ENCODE measurements at regions not wholly inside any gene's neighbourhood (a gene's known extent, or its start where the extent isn't known, plus 50 kb on each side); places are given as distances from the start of the nearest gene placed in this dataset.

DNA sequence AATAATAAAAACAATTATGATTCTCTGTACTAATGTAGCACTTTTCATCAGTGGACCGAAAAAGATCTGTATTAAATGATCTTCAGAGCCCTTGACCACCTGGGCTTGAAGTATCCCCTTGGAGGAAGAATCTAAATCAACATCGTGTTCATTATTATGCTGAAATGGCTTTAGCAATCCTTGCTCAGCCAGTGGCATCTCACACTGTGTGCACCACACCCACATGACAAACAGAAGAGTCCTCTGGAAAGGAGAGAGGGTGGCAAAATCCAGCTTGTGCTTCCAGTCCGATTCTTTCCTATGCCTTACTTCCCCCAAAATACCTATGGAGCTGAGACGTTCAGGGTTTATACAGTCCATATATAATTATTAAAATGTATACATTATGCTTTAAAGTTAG, 318.5 kb upstream of the RUNX1 start:
- Mint-ChIP-seq H3K4me1 (no peaks in the 10 kb centered on the region), H3K4me3 (no peak overlapping the region), H3K9me3 (no peaks in the 10 kb centered on the region), H3K27ac (no peak overlapping the region), H3K27me3 (no peaks in the 10 kb centered on the region), H3K36me3 (no peaks in the 10 kb centered on the region)
- H3K9me3 ChIP-seq = no peaks in the 10 kb centered on the region
- no peak for ATAC-seq (replicated peaks in 1 of 4)
- DNase-seq = no peak
- no peaks in the 10 kb centered on the region for H3K27me3 ChIP-seq (replicated peaks in 1 of 2; ENCODE audit: control insufficient read depth in 2 of 2, extremely low read depth in 1 of 2, insufficient read depth in 2 of 2, low read length in 1 of 2)
- POLR2A ChIA-PET = interaction anchor here in 1 of 2 donors (0.6 kb wide), 1 partner anchor 145 kb away, joined by 3 read pairs; no protein-coding TSS in a partner anchor
- H3K36me3 ChIP-seq (ENCODE audit: control insufficient read depth in 2 of 2, extremely low read depth in 1 of 2, insufficient read depth in 1 of 2, low read length in 1 of 2) = no peaks in the 10 kb centered on the region
- H3K4me3 ChIP-seq (ENCODE audit: control insufficient read depth in 1 of 2, extremely low read depth in 1 of 2, low read length in 1 of 2) = no peak overlapping the region
- H3K27ac ChIP-seq (ENCODE audit: low read length) = no peak overlapping the region
- 89% methylated on average over 1 of the region's 4 CpGs for WGBS (ENCODE audit: insufficient coverage)
- peaks cover 0 to 2% of the 10 kb centered on the region in 2 experiments for H3K4me1 ChIP-seq (ENCODE audit: control insufficient read depth in 1 of 2, extremely low read depth in 1 of 2, insufficient read depth in 2 of 2, low read length in 2 of 2)
- CTCF ChIA-PET = no interaction called here

DNA sequence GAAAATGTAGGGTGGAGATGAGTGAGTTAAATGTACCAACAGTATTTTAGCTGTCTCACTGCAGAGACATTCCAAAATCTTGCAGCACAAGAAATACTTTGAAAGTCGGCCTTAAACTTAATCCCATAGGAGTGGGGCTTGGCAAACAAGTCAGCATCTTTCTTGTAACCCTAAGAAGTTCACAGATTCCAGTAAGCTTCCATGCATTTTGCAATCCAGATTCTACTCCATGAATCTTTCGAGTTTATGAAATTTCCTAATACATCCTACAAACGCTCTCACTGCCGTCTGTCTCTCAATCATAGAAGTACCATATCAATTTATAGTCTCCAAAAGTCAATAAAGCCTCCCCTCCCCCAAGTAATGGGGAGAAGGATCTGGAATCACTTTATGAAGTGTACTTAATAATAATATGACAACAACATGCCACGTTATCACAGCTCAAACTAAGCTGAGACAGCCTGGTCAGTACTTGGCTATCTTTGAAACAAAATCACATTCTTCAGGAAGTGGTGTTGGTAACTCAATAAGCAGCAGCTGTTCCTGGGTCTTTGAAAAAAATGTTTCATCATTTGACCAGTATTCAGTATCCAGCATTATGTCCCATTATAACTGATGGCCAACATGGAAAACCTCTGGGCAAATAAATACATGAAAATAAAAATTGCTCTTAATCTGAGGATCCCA, 317.4 kb upstream of the RUNX1 start:
- Histone ChIP-seq H3K4me3 (ENCODE audit: control insufficient read depth in 1 of 2, extremely low read depth in 1 of 2, low read length in 1 of 2) (no peak overlapping the region), H3K9me3 (no peaks in the 10 kb centered on the region), H3K27ac (ENCODE audit: low read length) (no peak overlapping the region), H3K36me3 (ENCODE audit: control insufficient read depth in 2 of 2, extremely low read depth in 1 of 2, insufficient read depth in 1 of 2, low read length in 1 of 2) (no peaks in the 10 kb centered on the region), H3K27me3 (replicated peaks in 1 of 2; ENCODE audit: control insufficient read depth in 2 of 2, extremely low read depth in 1 of 2, insufficient read depth in 2 of 2, low read length in 1 of 2) (no peaks in the 10 kb centered on the region), H3K4me1 (ENCODE audit: control insufficient read depth in 1 of 2, extremely low read depth in 1 of 2, insufficient read depth in 2 of 2, low read length in 2 of 2) (peaks cover 0 to 2% of the 10 kb centered on the region in 2 experiments)
- DNase-seq = no peak
- no peaks in the 10 kb centered on the region for H3K36me3 Mint-ChIP-seq
- no peaks in the 10 kb centered on the region for H3K4me1 Mint-ChIP-seq
- no peak for ATAC-seq (replicated peaks in 1 of 4)
- 100% methylated on average over 1 of the region's 5 CpGs for WGBS (ENCODE audit: insufficient coverage)
- POLR2A ChIA-PET = interaction anchor here (0.5 to 0.6 kb wide), 2 partner anchors 30 to 529 kb away, joined by 3 read pairs; no protein-coding TSS in a partner anchor
- no peak overlapping the region for H3K4me3 Mint-ChIP-seq
- CTCF ChIA-PET = no interaction called here
- H3K9me3 Mint-ChIP-seq = no peaks in the 10 kb centered on the region
- no peaks in the 10 kb centered on the region for H3K27me3 Mint-ChIP-seq
- H3K27ac Mint-ChIP-seq = no peak overlapping the region

DNA sequence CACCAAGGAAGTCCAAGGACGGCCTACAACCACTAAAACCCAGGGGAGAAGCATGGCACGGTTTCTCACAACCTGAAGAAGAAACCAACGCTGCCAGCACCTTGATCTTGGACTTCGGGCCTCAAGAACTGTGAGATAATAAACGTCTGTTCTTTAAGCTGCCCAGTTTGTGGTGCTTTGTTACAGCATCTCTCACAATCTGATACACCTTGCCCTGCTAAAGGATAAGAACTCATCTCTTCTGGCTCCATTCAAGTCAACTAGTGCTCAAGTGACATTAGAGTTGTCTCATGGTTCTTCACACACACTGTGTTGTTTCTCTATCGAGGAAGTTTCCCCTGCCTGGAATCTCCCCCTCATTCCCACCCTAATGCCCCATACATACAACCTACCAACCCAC, 314.4 kb upstream of the RUNX1 start:
- Histone ChIP-seq H3K4me1 (ENCODE audit: control insufficient read depth in 1 of 2, extremely low read depth in 1 of 2, insufficient read depth in 2 of 2, low read length in 2 of 2) (no peaks in the 10 kb centered on the region), H3K27ac (ENCODE audit: low read length) (no peak overlapping the region), H3K27me3 (replicated peaks in 1 of 2; ENCODE audit: control insufficient read depth in 2 of 2, extremely low read depth in 1 of 2, insufficient read depth in 2 of 2, low read length in 1 of 2) (no peaks in the 10 kb centered on the region), H3K36me3 (ENCODE audit: control insufficient read depth in 2 of 2, extremely low read depth in 1 of 2, insufficient read depth in 1 of 2, low read length in 1 of 2) (no peaks in the 10 kb centered on the region), H3K4me3 (ENCODE audit: control insufficient read depth in 1 of 2, extremely low read depth in 1 of 2, low read length in 1 of 2) (no peak overlapping the region), H3K9me3 (no peaks in the 10 kb centered on the region)
- DNase-seq = no peak
- no peaks in the 10 kb centered on the region for H3K9me3 Mint-ChIP-seq
- H3K4me1 Mint-ChIP-seq = no peaks in the 10 kb centered on the region
- no peak for ATAC-seq (replicated peaks in 1 of 4)
- no peaks in the 10 kb centered on the region for H3K27me3 Mint-ChIP-seq
- H3K36me3 Mint-ChIP-seq = no peaks in the 10 kb centered on the region
- ChIA-PET CTCF (interaction anchor here (0.7 kb wide), 2 partner anchors 249 to 553 kb away, joined by 4 read pairs; no protein-coding TSS in a partner anchor), POLR2A (no interaction called here)
- WGBS (ENCODE audit: insufficient coverage) = 93% methylated on average over 6 of the region's 6 CpGs
- H3K4me3 Mint-ChIP-seq = no peak overlapping the region
- no peak overlapping the region for H3K27ac Mint-ChIP-seq

DNA sequence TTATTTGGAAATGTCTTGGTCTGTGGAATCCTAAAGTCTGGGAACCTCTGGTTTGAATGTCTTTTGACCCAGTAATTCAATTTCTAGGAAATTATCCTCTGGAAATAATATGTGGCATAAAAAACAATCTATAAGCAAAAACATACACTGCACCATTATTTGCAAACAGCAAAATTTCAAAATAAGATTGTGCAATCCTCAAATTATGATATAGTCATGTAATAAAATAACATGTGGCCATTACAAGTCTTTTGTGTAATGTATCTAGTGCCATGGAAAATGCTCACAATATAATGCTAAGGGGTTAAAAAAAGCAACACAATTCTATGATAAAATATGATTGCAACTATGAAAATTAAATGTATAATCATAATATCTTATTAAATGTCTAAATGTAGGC, 312.9 kb upstream of the RUNX1 start:
- H3K4me3 ChIP-seq (ENCODE audit: control insufficient read depth in 1 of 2, extremely low read depth in 1 of 2, low read length in 1 of 2) = no peak overlapping the region
- H3K4me3 Mint-ChIP-seq = no peak overlapping the region
- ChIA-PET POLR2A (no interaction called here), CTCF (no interaction called here)
- no peak for DNase-seq
- no peaks in the 10 kb centered on the region for H3K4me1 ChIP-seq (ENCODE audit: control insufficient read depth in 1 of 2, extremely low read depth in 1 of 2, insufficient read depth in 2 of 2, low read length in 2 of 2)
- H3K36me3 Mint-ChIP-seq = no peaks in the 10 kb centered on the region
- H3K4me1 Mint-ChIP-seq = no peaks in the 10 kb centered on the region
- H3K36me3 ChIP-seq (ENCODE audit: control insufficient read depth in 2 of 2, extremely low read depth in 1 of 2, insufficient read depth in 1 of 2, low read length in 1 of 2) = no peaks in the 10 kb centered on the region
- H3K27me3 ChIP-seq (replicated peaks in 1 of 2; ENCODE audit: control insufficient read depth in 2 of 2, extremely low read depth in 1 of 2, insufficient read depth in 2 of 2, low read length in 1 of 2) = no peaks in the 10 kb centered on the region
- no peak overlapping the region for H3K27ac Mint-ChIP-seq
- no peaks in the 10 kb centered on the region for H3K27me3 Mint-ChIP-seq
- no peak for ATAC-seq (replicated peaks in 1 of 4)
- H3K9me3 ChIP-seq = no peaks in the 10 kb centered on the region
- H3K9me3 Mint-ChIP-seq = no peaks in the 10 kb centered on the region
- H3K27ac ChIP-seq (ENCODE audit: low read length) = no peak overlapping the region

DNA sequence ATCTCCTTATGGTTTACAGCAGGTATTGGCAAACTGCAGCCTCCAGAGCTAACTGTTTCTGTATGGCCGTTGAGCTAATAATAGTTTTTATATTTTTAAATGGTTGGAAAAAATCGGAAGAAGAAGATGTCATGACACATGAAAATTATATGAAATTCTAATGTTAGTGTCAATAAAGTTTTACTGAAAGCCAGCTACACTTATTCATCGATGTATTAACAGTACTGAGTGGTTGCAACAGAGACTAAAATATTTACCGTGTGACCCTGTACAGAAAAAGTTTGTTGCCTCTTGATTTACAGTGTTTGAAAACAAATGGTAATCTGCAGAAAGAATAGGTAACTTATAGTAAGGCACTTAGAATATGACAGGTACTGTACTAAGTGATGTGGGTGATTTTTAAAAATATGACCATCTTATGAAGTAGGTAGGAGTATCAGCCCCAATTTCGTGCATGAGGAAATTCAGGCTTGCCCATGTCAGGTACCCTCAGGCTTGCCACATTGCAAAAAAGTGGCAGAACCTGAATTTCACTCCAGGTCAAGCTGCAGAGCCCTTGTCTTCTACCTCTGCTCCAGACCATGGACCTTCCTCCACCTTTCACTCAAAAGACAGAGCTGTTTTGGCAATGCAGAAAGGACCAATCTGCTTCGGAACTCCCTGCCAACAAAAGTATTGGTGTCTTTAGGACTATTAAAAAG, 311.9 kb upstream of the RUNX1 start:
- H3K27ac ChIP-seq (ENCODE audit: low read length) = no peak overlapping the region
- Mint-ChIP-seq H3K27ac (no peak overlapping the region), H3K4me1 (no peaks in the 10 kb centered on the region), H3K9me3 (no peaks in the 10 kb centered on the region), H3K36me3 (no peaks in the 10 kb centered on the region), H3K4me3 (no peak overlapping the region), H3K27me3 (no peaks in the 10 kb centered on the region)
- no peaks in the 10 kb centered on the region for H3K27me3 ChIP-seq (replicated peaks in 1 of 2; ENCODE audit: control insufficient read depth in 2 of 2, extremely low read depth in 1 of 2, insufficient read depth in 2 of 2, low read length in 1 of 2)
- 90% methylated on average over 2 of the region's 6 CpGs for WGBS (ENCODE audit: insufficient coverage)
- no peaks in the 10 kb centered on the region for H3K9me3 ChIP-seq
- ChIA-PET POLR2A (no interaction called here), CTCF (no interaction called here)
- DNase-seq (no peak), ATAC-seq (replicated peaks in 1 of 4) (no peak)
- H3K4me1 ChIP-seq (ENCODE audit: control insufficient read depth in 1 of 2, extremely low read depth in 1 of 2, insufficient read depth in 2 of 2, low read length in 2 of 2) = no peaks in the 10 kb centered on the region
- no peak overlapping the region for H3K4me3 ChIP-seq (ENCODE audit: control insufficient read depth in 1 of 2, extremely low read depth in 1 of 2, low read length in 1 of 2)
- H3K36me3 ChIP-seq (ENCODE audit: control insufficient read depth in 2 of 2, extremely low read depth in 1 of 2, insufficient read depth in 1 of 2, low read length in 1 of 2) = no peaks in the 10 kb centered on the region

DNA sequence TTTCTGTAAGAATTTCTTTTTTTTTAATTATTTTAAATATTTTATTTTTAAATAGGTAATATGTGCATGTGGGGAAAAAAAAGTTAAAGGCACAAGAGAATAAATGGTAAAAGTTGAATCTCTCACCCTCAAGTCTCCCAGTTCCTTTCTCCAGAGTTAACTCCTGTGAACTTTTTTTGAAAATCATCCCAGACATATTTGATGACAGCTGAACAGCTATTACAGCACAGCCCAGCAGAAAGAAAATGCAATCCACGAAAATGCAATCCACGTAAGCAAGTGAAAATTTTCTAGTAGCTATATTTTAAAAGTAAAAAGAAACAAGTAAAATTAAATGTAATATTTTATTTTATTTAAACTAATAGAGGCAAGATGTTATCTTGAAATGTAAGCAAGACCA, 310.0 kb upstream of the RUNX1 start:
- ChIA-PET POLR2A (no interaction called here), CTCF (no interaction called here)
- ATAC-seq (replicated peaks in 1 of 4) (no peak), DNase-seq (no peak)
- no peaks in the 10 kb centered on the region for H3K9me3 ChIP-seq
- no peaks in the 10 kb centered on the region for H3K36me3 ChIP-seq (ENCODE audit: control insufficient read depth in 2 of 2, extremely low read depth in 1 of 2, insufficient read depth in 1 of 2, low read length in 1 of 2)
- peaks cover 1 to 4% of the 10 kb centered on the region in 2 donors for H3K27me3 Mint-ChIP-seq
- H3K9me3 Mint-ChIP-seq = no peaks in the 10 kb centered on the region
- H3K4me1 ChIP-seq (ENCODE audit: control insufficient read depth in 1 of 2, extremely low read depth in 1 of 2, insufficient read depth in 2 of 2, low read length in 2 of 2) = no peaks in the 10 kb centered on the region
- H3K27ac Mint-ChIP-seq = no peak overlapping the region
- H3K27me3 ChIP-seq (replicated peaks in 1 of 2; ENCODE audit: control insufficient read depth in 2 of 2, extremely low read depth in 1 of 2, insufficient read depth in 2 of 2, low read length in 1 of 2) = no peaks in the 10 kb centered on the region
- no peak overlapping the region for H3K4me3 Mint-ChIP-seq
- H3K36me3 Mint-ChIP-seq = no peaks in the 10 kb centered on the region
- WGBS (ENCODE audit: insufficient coverage) = no CpG with 5 or more reads among the region's 2 CpGs
- no peak overlapping the region for H3K4me3 ChIP-seq (ENCODE audit: control insufficient read depth in 1 of 2, extremely low read depth in 1 of 2, low read length in 1 of 2)
- no peak overlapping the region for H3K27ac ChIP-seq (ENCODE audit: low read length)
- no peaks in the 10 kb centered on the region for H3K4me1 Mint-ChIP-seq
